Stimulated activated CD8-positive, alpha-beta memory T cell treated with anti-CD3 and anti-CD28 coated beads, Interleukin-7, amount 100 ng/mL, for 48 hours (primary cell): ENCODE measurements at regions not wholly inside any gene's neighbourhood (a gene's known extent, or its start where the extent isn't known, plus 50 kb on each side); places are given as distances from the start of the nearest gene placed in this dataset.

Source experiments
- DNase-seq, 2 donors: peaks; one replicate each; pipeline ENCODE4 v3.0.0-alpha.2; 2020; ENCODE audit warnings: low read depth in 1 of 2; ENCODE audit errors: extremely low read depth in 1 of 2

- DNase-seq, result no peak
These were observed 236.4 kb downstream of the CASP12 start for GRCh38 chr11:104661901-104662300.

- no peak for DNase-seq
These were observed 236.8 kb downstream of the CASP12 start for GRCh38 chr11:104661471-104661870.

DNA sequence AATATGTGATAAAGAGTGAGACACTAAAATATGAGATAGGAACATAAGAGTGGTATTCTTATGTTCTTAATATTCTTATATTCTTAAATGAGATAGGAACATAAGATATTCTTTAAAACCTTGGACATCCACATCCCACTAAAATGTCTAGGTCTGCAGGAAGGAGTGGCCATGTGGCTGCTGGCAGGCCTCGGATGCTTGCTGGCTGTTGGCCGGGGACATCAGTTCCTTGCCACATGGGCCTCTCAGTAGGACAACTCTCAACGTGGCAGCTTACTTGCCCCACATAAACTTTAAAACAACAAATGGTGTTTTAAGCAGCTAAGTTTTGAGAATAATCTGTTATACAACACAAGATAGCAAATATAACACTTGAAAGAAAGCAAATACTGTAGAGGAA lies 240.1 kb downstream of the CASP12 start:
- DNase-seq, result no peak

DNA sequence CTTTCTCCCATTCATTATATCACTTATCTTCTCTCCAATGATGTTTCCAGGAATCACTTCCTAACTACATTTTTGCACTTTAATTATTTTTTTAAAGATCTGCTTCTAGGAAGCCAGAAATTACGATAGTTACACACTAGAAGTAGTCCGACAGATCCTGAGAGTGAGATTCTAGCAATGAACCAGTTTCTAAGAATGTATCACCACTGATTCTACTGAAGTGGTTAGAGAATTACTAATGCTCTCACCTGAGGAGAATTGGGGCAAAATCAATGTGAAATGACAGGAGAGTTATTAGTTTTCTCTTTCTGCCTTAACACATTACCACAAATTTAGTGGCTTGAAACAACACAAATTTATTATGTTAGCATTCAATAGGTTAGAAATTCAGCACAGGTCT lies 241.2 kb downstream of the CASP12 start:
- DNase-seq, result no peak

GRCh38 chr11:104655066-104655465 lies 243.2 kb downstream of the CASP12 start:
- no peak for DNase-seq

DNA sequence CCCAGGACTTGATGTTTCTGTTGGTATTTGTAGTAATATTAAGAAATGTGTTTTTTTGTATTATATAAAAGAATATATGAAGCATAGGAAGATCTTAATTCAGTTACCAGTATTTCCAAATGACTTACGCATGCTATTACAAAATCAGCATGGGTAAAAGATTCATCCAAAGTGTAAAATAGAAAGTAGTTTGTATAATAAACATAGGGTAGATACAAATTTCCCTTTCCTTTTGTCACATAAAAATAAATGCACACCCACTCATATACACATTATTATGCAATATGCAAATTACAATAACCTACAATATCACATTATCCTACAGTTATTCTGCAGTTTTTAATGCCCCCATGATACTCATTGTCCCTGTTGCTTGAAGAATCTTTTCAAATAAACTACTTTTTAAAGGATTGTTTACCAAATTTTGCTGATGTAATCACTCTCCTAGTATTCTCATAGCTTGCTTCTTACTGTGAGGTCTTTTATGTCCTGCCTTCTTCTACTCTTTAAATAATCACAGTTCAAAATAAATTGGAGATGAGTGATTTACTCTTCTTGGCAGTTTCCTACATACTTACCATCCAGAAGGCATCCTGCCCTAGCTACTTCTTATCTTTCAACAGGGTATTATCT lies 244.0 kb downstream of the CASP12 start:
- DNase-seq, result no peak

DNA sequence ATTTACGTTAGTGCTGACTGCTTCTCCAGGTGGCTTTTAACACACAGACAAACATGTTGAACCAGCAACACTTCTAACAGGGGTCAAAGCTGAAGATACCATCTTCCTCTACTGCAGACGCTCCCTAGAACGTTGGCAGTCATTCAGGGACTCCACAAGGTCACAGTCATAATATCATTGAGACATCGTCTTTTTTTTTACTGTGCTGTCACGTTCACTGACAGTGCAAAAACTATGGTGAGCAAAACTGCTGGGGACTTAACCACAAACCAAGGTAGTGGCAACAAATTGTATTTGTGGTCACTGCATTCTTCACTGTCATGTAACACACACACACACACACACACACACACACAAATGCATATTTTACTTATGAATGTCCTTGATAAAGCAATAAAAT lies 244.9 kb downstream of the CASP12 start:
- DNase-seq, result no peak

DNA sequence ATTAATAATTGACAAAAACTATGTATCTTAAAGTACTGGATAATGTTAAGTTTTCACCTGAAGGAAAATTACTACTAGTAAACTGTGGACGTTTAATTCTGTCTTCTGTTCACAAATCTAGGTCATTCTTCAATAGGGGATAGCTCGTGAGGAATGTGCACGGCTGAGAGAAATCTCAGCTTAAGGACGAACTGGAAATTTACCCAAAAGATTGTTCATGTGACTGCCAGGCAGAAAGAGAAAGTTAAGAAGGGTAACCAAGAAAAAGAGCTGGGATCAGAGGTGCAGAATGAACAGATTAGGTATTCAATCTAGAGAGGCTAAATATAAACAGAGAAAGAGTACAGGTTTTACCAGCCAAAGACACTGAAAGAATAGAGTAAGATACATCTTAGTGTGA lies 245.3 kb downstream of the CASP12 start:
- no peak for DNase-seq

GRCh38 chr11:104650234-104650633 lies 248.0 kb downstream of the CASP12 start:
- DNase-seq, result no peak

- no peak for DNase-seq
These were observed 249.3 kb downstream of the CASP12 start for GRCh38 chr11:104649002-104649401.

GRCh38 chr11:104645261-104646222 lies 252.7 kb downstream of the CASP12 start:
- no peak for DNase-seq

DNA sequence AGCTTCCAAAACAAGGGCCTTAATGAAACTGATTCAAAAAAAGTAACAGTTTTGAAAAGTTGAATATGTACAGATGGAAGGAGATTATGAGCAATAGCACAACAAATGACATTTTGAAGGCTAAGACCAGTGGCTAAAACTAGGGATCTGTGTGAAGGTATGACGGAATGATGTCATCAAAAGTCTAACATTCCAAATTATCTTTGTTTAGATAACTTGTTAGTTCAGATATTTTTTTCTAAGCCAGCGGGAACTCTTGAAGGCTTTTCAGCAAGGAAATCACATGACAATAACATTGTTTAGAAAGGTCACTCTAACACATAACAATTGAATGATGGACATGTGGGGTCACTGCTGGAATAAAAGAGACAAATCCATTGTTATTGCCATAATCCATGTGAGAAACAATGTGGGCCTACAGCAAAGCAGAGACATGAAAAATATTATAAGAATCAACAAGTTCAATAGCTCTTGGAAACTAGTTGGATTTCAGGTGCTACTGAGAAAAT lies 260.5 kb downstream of the CASP12 start:
- no peak for DNase-seq

DNA sequence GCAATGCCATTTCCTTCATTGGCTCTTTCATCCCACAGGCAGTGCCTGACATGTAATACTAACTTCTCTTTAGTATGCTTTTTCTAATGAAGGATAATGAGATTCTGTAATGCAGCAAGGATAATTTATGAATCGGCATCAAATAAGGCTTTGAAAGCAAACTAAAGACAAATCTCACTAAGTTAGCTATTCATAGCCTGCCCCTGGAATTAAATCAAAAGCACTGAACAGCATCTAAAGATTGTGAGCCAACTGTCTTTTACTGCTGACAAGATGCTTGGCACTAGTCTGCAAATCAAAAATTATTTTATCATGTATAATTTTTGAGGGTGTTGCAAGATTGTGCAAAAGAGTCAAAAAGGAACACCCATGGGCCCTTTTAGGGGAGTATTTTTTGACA lies 265.0 kb downstream of the CASP12 start:
- no peak for DNase-seq

GRCh38 chr11:104630352-104630751 lies 267.9 kb downstream of the CASP12 start:
- no peak for DNase-seq

DNA sequence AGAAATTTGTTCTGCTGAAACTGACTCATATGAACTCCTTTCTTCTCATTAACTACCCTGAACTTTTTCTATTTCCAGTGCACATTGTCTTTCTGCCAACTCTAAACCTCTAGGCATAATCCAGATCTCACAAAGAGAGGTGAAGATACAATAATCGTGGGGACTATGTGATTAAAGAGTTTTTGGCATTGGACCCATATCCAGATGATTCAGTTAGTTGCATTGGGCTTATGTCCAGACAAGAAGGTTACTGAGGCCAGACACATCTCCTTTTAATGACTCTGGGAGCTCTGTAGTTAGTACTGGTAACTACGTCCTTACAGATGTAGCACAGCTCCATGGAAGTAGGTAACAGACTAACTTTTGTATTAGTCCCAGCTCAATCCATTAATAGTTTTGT lies 273.0 kb downstream of the CASP12 start:
- no peak for DNase-seq

DNA sequence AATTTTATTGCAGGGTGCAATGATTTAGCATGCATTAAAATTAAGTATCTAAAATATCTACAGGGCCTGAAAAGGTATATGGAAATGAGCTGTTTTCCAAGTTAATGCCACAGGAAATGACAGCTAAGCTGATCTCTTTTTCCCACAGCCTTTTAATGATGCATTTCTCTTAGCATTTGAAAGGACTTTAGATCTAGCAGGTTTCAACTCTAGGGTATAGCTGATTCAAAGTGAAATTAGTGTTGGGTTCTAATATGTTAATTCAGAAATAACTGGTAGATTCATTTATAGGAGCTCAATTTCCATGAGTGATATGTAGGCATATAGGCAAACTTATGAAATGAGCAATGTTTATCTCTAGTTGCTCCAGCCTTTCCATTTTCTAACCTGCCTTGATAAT lies 274.2 kb downstream of the CASP12 start:
- no peak for DNase-seq

DNA sequence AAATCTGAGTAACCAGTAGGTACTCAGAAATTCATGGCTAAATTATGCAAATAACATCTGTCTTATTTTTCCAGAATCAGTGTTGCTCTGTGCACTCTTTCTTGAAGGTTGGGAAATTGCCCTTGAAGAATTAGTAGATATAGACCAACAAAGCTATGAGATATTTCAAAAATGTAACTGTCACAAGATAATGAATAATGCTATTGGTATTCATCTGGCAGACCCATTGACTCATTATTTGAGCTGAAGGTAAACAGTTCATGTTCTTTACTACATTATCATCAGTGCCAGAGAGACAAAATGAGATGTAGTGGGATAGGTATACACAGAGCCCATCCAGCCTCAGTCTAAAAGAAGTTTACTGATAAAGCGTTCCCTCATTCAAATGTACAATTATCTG lies 274.7 kb downstream of the CASP12 start:
- DNase-seq, result no peak

- no peak for DNase-seq
These were observed 277.3 kb downstream of the CASP12 start for GRCh38 chr11:104620991-104621390.

DNA sequence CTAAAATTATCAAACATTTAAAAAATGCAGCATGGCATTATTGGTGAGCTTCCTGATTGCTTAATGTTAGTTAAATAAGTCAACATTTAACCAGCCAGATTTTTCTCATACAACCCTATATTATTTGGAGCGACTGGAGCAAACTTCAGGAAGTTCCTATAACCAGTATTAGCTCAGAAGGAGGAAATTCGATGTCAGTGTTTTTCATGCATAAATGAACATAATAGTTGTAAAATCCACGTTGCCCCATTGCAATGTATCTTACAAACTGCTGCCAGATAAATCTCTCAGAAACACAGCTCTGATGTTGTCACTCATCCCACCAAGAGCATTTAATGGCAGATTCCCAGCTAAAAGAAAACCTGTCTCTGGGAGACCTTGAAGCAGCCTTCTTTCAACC lies 278.5 kb downstream of the CASP12 start:
- no peak for DNase-seq

DNA sequence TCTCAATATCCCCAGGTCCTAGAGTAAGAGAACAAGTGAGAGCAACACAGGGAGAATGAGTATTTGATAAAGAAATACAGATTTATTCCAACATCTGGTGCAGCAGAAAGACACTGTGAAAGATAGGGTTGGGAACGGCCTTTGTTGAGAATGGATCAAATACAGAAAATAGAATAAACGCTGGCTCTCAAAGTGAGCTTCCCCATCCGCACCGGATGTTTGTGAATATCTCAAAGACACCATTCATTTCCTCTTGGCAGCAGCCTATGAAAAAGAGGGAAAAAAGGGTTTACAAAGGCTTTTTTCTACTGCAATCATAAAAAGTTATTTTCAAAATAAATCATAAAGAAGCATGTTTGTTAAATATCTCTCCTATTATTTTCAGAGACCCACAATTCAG lies 279.3 kb downstream of the CASP12 start:
- DNase-seq, result no peak

DNA sequence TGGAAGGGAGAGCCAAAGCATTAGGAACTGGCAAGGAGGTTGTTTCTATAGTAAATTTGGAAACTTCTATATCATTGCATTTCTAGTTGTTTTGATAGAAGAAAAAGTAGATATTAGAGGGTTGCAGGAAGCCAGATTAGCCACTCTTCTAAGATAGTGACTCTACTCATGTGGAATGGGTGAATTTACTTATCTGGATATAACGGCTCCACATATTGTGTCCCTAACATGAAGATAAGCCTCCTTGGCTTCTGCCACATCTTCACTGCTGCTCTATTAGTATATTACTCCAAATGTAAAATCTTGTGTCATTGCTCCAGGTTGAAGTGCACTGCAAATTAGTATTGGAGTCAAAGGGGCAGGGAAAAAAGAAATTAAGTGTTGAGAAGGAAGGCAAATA lies 283.3 kb downstream of the CASP12 start:
- no peak for DNase-seq

- no peak for DNase-seq
These were observed 284.1 kb downstream of the CASP12 start for GRCh38 chr11:104614117-104614680.
